GM21786 (cell line): ENCODE measurements at regions not wholly inside any gene's neighbourhood (a gene's known extent, or its start where the extent isn't known, plus 50 kb on each side); places are given as distances from the start of the nearest gene placed in this dataset.

Source experiments
- ATAC-seq: cut with Tn5 transposase; IDR thresholded peaks from one replicate; pipeline ENCODE4 v1.9.1; 2021; ENCODE audit not compliant: unreplicated experiment

GRCh38 chr2:16466133-16466820, 199.4 kb downstream of the CYRIA start:
- ATAC-seq: no peak

- no peak for ATAC-seq
Measured at GRCh38 chr2:16464641-16465040, 201.0 kb downstream of the CYRIA start.

- ATAC-seq: no peak
Measured at GRCh38 chr2:16462958-16463357, 202.7 kb downstream of the CYRIA start.

GRCh38 chr2:16461672-16462071, 204.0 kb downstream of the CYRIA start:
- no peak for ATAC-seq

GRCh38 chr2:16459606-16460005, 206.0 kb downstream of the CYRIA start:
- ATAC-seq: no peak

GRCh38 chr2:16454621-16455020, 211.0 kb downstream of the CYRIA start:
- ATAC-seq: no peak

- no peak for ATAC-seq
Measured at GRCh38 chr2:16452123-16452522, 213.5 kb downstream of the CYRIA start.

GRCh38 chr2:16446706-16447105, 218.9 kb downstream of the CYRIA start:
- ATAC-seq: no peak

GRCh38 chr2:16442971-16443370, 222.7 kb downstream of the CYRIA start:
- ATAC-seq: no peak

GRCh38 chr2:16441431-16441830, 224.2 kb downstream of the CYRIA start:
- ATAC-seq: no peak

- no peak for ATAC-seq
Measured at GRCh38 chr2:16440898-16441297, 224.7 kb downstream of the CYRIA start.

- ATAC-seq: no peak
Measured at GRCh38 chr2:16438613-16439321, 226.9 kb downstream of the CYRIA start.

- ATAC-seq: no peak
Measured at GRCh38 chr2:16437189-16437588, 228.4 kb downstream of the CYRIA start.

- no peak for ATAC-seq
Measured at GRCh38 chr2:16434393-16434792, 231.2 kb downstream of the CYRIA start.

- ATAC-seq: no peak
Measured at GRCh38 chr2:16430846-16431245, 234.8 kb downstream of the CYRIA start.

GRCh38 chr2:16429431-16430145, 236.0 kb downstream of the CYRIA start:
- ATAC-seq: no peak

- no peak for ATAC-seq
Measured at GRCh38 chr2:16429002-16429401, 236.6 kb downstream of the CYRIA start.

- ATAC-seq: no peak
Measured at GRCh38 chr2:16425462-16426336, 239.9 kb downstream of the CYRIA start.

- no peak for ATAC-seq
Measured at GRCh38 chr2:16420421-16420820, 245.2 kb downstream of the CYRIA start.

- no peak for ATAC-seq
Measured at GRCh38 chr2:16417726-16418125, 247.9 kb downstream of the CYRIA start.

- ATAC-seq: no peak
Measured at GRCh38 chr2:16416651-16417050, 249.0 kb downstream of the CYRIA start.
